ENCODE measurements at regions not wholly inside any gene's neighbourhood (a gene's known extent, or its start where the extent isn't known, plus 50 kb on each side); places are given as distances from the start of the nearest gene placed in this dataset.
A peak's percentile ranks its signal among the peaks of the same experiment; 100 is the strongest.

DNA sequence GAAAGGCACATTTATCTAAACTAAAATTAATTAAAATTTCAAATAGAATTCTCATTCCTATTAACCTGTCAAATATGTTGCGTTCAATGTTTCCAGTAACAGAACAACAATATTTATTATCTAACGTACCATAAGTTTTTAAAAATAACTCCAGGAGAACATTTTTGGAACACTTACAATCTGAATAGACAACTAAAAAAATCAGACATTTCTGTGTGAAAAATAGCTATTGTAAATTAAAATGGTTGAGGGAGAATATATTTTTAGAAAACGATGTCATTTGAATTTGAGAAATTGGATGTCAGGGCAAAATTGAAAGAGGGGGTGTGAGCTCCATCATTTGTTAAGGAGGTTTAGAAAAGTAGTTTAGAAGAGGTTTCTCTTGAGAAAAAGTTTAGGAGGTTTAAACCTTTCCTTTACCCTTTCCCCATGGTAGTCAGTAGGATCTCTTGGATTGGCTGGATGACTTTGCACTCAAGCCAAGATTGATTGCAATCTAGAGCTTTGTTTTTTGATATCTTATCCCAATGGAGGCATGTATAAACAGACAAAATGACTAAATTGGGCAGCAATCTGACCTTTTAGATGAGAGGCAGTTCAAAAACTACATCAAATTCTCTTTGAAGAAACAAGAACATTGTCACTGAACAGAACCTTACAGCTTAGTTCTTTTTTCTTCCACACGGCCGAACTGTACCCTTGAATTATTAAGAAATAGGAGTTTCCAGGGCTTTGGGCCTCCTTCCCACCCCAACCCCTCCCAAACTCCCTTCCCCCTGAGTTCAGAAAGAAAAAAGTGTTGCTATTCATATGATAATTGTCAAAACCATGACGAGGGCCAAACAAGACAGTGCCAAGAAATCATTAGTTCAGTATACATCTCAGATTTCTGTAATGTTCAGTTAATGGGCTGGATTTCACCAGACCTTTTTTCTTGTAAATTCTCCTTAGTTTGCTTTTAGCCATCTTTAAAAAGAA is 79.7 kb upstream of the CDIN1 start:
- H3K4me3 ChIP-seq = no peak overlapping the region
- in situ Hi-C loops (cut with MboI; ENCODE audit: low sequenced_read_pairs) = loop anchor here (25.0 kb wide), 2 partner anchors 613 to 962 kb away; partner anchors contain the start of genes DPH6 and MEIS2
- H3K9me3 ChIP-seq = no peaks in the 10 kb centered on the region
- H3K27me3 ChIP-seq (ENCODE audit: low read depth) = no peaks in the 10 kb centered on the region
- peaks cover 46% of the 10 kb centered on the region for H3K4me1 ChIP-seq
- peak; percentile 65 to 93 for DNase-seq (ENCODE audit: low spot score in 2 of 2)
- H3K36me3 ChIP-seq (replicated peaks) = no peaks in the 10 kb centered on the region

DNA sequence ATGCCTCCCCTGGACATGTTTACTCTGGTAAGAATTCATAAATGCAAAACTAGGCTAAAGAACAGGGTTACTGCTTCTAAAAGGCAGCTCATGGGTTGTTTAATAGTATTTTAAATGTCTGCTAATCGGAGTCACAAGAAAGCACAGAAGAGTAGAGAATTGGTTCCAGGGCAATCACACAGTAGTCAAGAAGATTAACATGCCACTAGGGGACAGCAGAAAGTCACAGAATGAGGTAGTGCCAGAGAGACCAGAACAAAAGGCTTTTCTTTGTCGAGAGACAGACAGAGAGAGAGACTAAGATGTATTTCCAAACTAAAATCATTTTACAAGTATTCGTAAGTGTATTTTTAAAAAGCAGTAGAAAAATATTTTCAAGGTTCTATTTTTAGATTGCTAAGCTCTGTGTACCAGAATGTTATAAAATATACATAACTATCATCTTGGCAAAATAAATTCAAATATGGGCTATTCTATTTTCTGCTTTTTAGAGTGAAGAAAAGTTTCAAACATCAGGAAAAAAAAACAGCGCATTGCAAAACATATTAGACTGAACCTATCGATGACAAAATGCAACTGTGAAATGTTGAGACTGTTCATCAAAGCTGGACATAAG is 78.3 kb upstream of the CDIN1 start:
- Histone ChIP-seq H3K9me3 (no peaks in the 10 kb centered on the region), H3K4me3 (no peak overlapping the region), H3K4me1 (peaks cover 46% of the 10 kb centered on the region), H3K27me3 (ENCODE audit: low read depth) (no peaks in the 10 kb centered on the region), H3K36me3 (replicated peaks) (no peaks in the 10 kb centered on the region)
- DNase-seq (ENCODE audit: low spot score in 2 of 2) = peak; percentile 68 to 94
- in situ Hi-C loops (cut with MboI; ENCODE audit: low sequenced_read_pairs) = loop anchor here (25.0 kb wide), 1 partner anchor 611 kb away; the partner anchor contains the start of gene MEIS2

DNA sequence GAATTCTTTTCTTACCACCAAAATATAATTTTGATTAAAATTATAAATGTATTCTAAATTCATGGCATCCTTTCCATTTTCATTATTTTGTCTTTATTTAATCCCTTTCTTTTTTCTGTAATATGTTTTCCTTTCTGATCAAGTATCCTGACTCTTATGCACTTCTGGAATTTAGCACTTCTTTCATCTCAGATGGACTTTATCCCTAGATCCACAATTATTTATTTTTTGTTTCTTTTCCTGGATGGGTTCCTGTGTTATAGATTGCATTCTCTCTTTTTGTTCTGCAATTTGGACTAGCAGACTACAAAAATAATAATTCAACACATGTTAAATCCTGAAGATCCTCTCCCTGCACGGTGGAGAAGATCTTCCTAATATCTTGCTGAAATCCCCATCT is 76.9 kb upstream of the CDIN1 start:
- H3K27me3 ChIP-seq (ENCODE audit: low read depth) = no peaks in the 10 kb centered on the region
- no peaks in the 10 kb centered on the region for H3K36me3 ChIP-seq (replicated peaks)
- no peak overlapping the region for H3K4me3 ChIP-seq
- H3K4me1 ChIP-seq = peaks cover 50% of the 10 kb centered on the region
- no peaks in the 10 kb centered on the region for H3K9me3 ChIP-seq
- DNase-seq (ENCODE audit: low spot score in 2 of 2) = no peak
- in situ Hi-C loops (cut with MboI; ENCODE audit: low sequenced_read_pairs) = loop anchor here (25.0 kb wide), 1 partner anchor 610 kb away; the partner anchor contains the start of gene MEIS2

DNA sequence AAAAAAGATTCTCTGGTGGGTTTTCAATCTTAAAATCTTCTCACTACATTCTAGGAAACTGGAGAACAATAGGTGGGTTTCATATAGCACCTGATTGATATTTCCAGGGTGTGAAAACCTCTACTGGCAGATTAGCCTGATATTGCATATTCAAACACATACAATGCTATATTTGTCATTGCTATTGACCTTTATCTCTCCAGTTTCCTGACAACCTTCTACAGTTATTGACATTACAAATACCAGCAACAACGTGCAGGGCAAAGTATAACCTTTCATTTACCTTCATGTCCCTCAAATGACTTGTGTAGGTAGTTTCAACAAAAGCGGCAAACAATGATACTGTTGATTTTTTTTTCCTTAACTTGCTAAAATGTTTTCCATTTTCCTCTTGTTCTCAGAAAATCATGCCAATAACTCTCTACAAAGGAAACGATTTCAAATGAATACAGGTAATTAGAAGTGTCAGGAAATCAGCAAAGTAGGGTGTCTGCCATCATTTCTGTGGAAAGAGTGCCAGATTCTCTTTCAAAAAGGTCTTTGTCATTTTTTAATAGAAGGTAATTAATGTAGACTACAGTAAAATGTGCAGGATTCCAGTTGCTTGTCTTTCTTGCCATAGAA is 72.6 kb upstream of the CDIN1 start:
- Histone ChIP-seq H3K4me3 (no peak overlapping the region), H3K36me3 (replicated peaks) (no peaks in the 10 kb centered on the region), H3K27me3 (ENCODE audit: low read depth) (no peaks in the 10 kb centered on the region), H3K9me3 (no peaks in the 10 kb centered on the region), H3K4me1 (peaks cover 25% of the 10 kb centered on the region)
- no peak for DNase-seq (ENCODE audit: low spot score in 2 of 2)
- in situ Hi-C loops (cut with MboI; ENCODE audit: low sequenced_read_pairs) = loop anchor here (25.0 kb wide), 1 partner anchor 605 kb away; the partner anchor contains the start of gene MEIS2

DNA sequence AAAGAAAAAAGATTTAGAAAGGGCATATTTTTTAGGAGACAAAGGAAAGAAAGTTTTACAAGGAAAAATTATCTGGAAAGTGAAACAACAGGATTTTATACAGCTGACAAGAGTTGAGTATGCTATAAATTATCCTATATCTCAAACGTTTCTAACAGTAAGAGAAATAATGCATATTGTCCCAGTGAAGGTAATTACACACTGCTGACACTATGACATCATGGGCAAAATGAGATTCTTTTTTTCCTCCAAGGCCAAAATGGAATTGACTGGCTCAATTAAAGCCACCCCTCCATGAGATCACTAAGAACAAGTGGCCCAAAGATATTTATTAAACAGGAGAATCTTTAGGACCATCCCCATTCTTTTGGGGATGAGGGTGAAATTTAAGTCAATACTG is 72.0 kb upstream of the CDIN1 start:
- DNase-seq (ENCODE audit: low spot score in 2 of 2) = no peak
- Histone ChIP-seq H3K27me3 (ENCODE audit: low read depth) (no peaks in the 10 kb centered on the region), H3K36me3 (replicated peaks) (no peaks in the 10 kb centered on the region), H3K4me1 (peaks cover 28% of the 10 kb centered on the region), H3K9me3 (no peaks in the 10 kb centered on the region), H3K4me3 (no peak overlapping the region)
- in situ Hi-C loops (cut with MboI; ENCODE audit: low sequenced_read_pairs) = loop anchor here (25.0 kb wide), 1 partner anchor 605 kb away; the partner anchor contains the start of gene MEIS2

DNA sequence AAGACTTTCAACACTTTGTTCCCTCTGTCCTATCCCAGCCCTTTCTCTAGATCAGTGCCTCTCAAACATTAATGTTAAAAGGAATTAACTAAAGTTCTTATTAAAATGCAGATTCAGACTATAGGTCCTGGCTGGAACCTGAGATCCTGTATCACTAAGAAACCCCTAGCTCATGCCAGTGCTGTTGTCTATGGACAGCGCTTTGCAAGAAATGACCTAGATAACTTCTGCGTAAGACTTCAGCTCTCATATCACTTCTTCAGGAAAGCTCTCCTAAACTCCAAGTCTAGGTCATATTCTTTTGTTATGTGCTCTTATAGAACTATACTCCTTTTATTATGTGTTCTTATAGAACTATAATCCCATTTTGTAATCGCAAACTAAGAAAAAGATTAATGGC is 67.8 kb upstream of the CDIN1 start:
- in situ Hi-C loops (cut with MboI; ENCODE audit: low sequenced_read_pairs) = loop anchor here (25.0 kb wide), 1 partner anchor 601 kb away; the partner anchor contains the start of gene MEIS2
- H3K4me3 ChIP-seq = no peak overlapping the region
- H3K9me3 ChIP-seq = no peaks in the 10 kb centered on the region
- H3K4me1 ChIP-seq = peaks cover 28% of the 10 kb centered on the region
- peak; percentile 41 to 77 for DNase-seq (ENCODE audit: low spot score in 2 of 2)
- H3K27me3 ChIP-seq (ENCODE audit: low read depth) = no peaks in the 10 kb centered on the region
- H3K36me3 ChIP-seq (replicated peaks) = no peaks in the 10 kb centered on the region

DNA sequence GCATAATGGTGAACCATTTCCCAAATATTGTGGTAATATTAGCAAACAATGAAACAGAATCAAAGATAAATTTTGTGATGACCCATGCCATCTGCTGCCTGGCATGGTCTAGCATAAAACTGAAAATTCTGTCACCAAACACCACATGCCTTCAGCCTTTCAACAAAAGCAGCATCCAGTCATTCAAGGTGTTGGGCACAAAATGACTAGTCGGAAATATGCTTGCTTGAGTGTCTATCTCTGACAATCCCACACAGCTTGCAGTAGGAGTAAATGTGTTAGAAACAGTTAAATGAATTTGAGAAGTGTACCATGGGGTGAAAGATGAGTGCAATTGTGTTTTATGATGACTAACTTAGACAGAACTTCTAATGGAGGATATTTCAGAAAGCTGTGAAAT is 61.7 kb upstream of the CDIN1 start:
- Histone ChIP-seq H3K4me3 (no peak overlapping the region), H3K36me3 (replicated peaks) (no peaks in the 10 kb centered on the region), H3K4me1 (no peaks in the 10 kb centered on the region), H3K9me3 (no peaks in the 10 kb centered on the region), H3K27me3 (ENCODE audit: low read depth) (no peaks in the 10 kb centered on the region)
- DNase-seq (ENCODE audit: low spot score in 2 of 2) = no peak
- in situ Hi-C loops (cut with MboI; ENCODE audit: low sequenced_read_pairs) = loop anchor here (25.0 kb wide), 1 partner anchor 595 kb away; the partner anchor contains the start of gene MEIS2

DNA sequence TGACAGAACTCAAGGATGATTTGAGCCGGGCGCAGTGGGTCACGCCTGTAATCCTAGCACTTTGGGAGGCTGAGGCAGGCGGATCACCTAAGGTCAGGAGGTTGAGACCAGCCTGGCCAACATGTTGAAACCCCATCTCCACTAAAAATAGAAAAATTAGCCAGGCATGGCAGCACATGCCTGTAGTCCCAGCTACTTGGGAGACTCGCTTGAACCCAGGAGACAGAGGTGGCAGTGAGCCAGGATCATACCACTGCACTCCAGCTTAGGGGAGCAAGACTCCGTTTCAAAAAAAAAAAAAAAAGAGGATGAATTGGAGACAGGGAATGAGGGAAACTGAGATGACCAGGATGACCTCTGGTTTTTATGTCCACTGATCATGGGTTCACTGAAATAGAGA is 60.4 kb upstream of the CDIN1 start:
- DNase-seq (ENCODE audit: low spot score in 2 of 2) = no peak
- no peaks in the 10 kb centered on the region for H3K9me3 ChIP-seq
- H3K36me3 ChIP-seq (replicated peaks) = no peaks in the 10 kb centered on the region
- in situ Hi-C loops (cut with MboI; ENCODE audit: low sequenced_read_pairs) = loop anchor here (25.0 kb wide), 1 partner anchor 593 kb away; the partner anchor contains the start of gene MEIS2
- no peaks in the 10 kb centered on the region for H3K27me3 ChIP-seq (ENCODE audit: low read depth)
- no peaks in the 10 kb centered on the region for H3K4me1 ChIP-seq
- H3K4me3 ChIP-seq = no peak overlapping the region

DNA sequence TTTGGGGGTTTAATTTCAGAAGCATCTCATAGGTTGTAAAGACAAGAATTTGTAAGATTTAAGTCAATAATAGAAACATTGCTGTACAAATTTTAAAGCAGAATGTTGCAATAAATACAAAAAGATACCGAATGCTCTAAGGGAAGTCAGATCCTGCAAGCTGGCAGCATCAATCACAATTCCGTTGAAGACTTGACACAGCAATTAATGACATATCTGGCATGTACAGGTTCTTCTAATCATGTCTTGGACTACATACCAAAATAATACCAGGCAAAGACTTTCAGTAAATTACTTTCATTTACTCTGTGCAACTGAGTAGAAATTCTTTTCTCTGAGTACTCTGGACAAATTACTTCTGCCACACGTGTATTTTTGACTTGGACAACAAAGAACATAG is 54.0 kb upstream of the CDIN1 start:
- Histone ChIP-seq H3K4me3 (no peak overlapping the region), H3K36me3 (replicated peaks) (no peaks in the 10 kb centered on the region), H3K4me1 (peaks cover 32% of the 10 kb centered on the region), H3K27me3 (ENCODE audit: low read depth) (no peaks in the 10 kb centered on the region), H3K9me3 (no peaks in the 10 kb centered on the region)
- no peak for DNase-seq (ENCODE audit: low spot score in 2 of 2)
- in situ Hi-C loops (cut with MboI; ENCODE audit: low sequenced_read_pairs) = no loop called here

DNA sequence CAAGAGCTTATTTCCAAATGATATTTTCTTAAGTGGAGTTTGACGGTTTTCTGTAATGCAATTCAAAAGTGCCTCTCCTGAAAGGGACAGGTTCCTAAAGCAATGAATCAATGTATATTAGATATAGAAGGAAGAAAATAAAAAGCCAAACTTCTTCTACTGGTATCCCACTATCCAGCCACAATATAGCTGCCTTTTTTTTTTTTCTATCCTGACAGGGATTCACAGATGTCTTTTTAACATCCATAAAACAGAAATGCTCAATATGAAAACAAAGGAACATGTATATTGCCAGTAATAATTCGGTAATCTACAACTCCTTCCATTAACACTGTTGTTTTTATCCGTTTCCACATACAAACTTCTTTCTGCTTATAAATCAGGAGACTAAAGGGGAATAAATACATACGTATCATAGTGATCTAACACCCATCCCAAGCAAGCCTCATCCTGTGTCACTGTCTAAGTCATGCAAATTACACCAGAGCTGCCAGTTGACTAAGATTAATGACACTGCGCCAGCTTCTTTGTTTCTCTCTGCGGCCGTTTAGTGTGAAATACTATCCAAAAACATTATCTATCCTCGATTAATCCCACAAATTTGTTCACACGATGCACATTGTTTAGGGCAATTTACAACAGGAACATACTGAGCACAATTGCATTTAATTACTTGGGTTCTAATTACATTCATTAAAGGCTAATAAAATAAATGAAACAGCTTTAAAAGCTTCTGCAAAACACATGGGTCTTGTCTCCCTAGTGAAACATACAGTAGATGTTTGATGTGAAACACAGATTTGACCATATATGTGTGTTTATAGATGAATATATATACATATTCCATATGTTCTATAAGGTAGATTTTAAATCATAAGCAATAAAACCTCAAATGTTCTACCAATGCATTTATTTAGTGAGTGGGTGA is 51.9 kb upstream of the CDIN1 start:
- no peaks in the 10 kb centered on the region for H3K27me3 ChIP-seq (ENCODE audit: low read depth)
- H3K9me3 ChIP-seq = no peaks in the 10 kb centered on the region
- in situ Hi-C loops (cut with MboI; ENCODE audit: low sequenced_read_pairs) = no loop called here
- H3K4me3 ChIP-seq = no peak overlapping the region
- H3K36me3 ChIP-seq (replicated peaks) = no peaks in the 10 kb centered on the region
- peaks cover 32% of the 10 kb centered on the region for H3K4me1 ChIP-seq
- peak; percentile 71 to 86 for DNase-seq (ENCODE audit: low spot score in 2 of 2)

DNA sequence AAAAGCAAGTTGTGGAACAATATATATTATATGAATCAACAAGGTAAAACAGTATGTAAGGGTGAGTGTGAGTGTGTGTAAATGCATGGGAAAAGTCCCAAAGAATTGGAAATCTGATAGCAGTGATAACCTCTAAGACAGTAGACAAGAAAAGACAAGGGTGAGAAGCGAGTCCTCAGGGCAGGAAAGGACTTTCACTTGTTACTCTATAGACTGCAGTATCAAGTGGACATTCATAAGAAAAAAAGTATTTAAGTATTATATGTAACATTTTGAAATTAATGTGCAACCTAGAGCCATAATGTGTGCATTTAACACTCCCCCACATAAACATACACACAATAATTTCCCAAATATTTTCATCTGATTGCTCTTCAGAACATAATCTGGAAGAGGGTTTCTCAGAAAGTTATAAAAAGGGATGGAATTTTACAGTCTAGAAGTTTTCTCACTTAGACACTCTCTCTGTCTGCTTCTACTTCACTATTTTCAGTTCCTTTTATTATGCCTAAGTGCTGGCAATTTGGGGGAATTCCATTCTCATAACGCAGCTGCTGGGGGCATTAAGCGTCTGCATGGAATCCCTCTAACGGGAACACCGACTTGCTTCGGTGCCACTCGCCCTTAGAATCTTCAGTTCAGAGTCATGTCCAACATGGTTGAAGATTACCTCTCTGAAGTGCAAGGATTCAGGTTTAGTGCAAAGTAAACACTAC is 50.0 kb upstream of the CDIN1 start:
- H3K27me3 ChIP-seq (ENCODE audit: low read depth) = no peaks in the 10 kb centered on the region
- H3K36me3 ChIP-seq (replicated peaks) = no peaks in the 10 kb centered on the region
- in situ Hi-C loops (cut with MboI; ENCODE audit: low sequenced_read_pairs) = no loop called here
- H3K4me1 ChIP-seq = peaks cover 32% of the 10 kb centered on the region
- H3K9me3 ChIP-seq = no peaks in the 10 kb centered on the region
- DNase-seq (ENCODE audit: low spot score in 2 of 2) = peak; percentile 45 to 47
- H3K4me3 ChIP-seq = no peak overlapping the region

All from HAP-1 (cell line).